ENCODE measurements at regions not wholly inside any gene's neighbourhood (a gene's known extent, or its start where the extent isn't known, plus 50 kb on each side); places are given as distances from the start of the nearest gene placed in this dataset.

- Histone ChIP-seq H3K9me2 (replicated peaks; ENCODE audit: low read length) (no peaks in the 10 kb centered on the region), H3K9ac (ENCODE audit: low read length) (no peak overlapping the region), H3K4me3 (ENCODE audit: low read length) (no peak overlapping the region), H3K36me3 (ENCODE audit: low read depth, low read length) (no peaks in the 10 kb centered on the region), H3K79me2 (ENCODE audit: low read length) (no peaks in the 10 kb centered on the region), H3K9me3 (ENCODE audit: low read length) (0 out of 2 replicates have a peak, but pooled peaks cover under 1% of the 10 kb centered on the region), H3K4me2 (ENCODE audit: low read length) (no peak overlapping the region), H3K27me3 (ENCODE audit: low read length) (peaks cover 97% of the 10 kb centered on the region), H3F3A (ENCODE audit: low read length, unreplicated experiment) (no peaks in the 10 kb centered on the region), H3K4me1 (ENCODE audit: insufficient read depth, low read length) (no peaks in the 10 kb centered on the region), H4K20me1 (ENCODE audit: low read length) (peaks cover 5% of the 10 kb centered on the region; the same call in 1 of the 2 replicates), H3K27ac (ENCODE audit: low read length) (no peak overlapping the region), H2AFZ (ENCODE audit: low read length) (no peak overlapping the region)
- TF ChIP-seq, protein P1, sequence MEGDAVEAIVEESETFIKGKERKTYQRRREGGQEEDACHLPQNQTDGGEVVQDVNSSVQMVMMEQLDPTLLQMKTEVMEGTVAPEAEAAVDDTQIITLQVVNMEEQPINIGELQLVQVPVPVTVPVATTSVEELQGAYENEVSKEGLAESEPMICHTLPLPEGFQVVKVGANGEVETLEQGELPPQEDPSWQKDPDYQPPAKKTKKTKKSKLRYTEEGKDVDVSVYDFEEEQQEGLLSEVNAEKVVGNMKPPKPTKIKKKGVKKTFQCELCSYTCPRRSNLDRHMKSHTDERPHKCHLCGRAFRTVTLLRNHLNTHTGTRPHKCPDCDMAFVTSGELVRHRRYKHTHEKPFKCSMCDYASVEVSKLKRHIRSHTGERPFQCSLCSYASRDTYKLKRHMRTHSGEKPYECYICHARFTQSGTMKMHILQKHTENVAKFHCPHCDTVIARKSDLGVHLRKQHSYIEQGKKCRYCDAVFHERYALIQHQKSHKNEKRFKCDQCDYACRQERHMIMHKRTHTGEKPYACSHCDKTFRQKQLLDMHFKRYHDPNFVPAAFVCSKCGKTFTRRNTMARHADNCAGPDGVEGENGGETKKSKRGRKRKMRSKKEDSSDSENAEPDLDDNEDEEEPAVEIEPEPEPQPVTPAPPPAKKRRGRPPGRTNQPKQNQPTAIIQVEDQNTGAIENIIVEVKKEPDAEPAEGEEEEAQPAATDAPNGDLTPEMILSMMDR (conservative IDR thresholded peaks at IDR 0.05; ENCODE audit: low read depth, low read length) = no peak
- peak; percentile 42; the same call in 1 of the 2 replicates for TF ChIP-seq EZH2phosphoT487 (IDR thresholded peaks at IDR 0.05; ENCODE audit: borderline replicate concordance, low read length)
- POLR2A ChIA-PET (ENCODE audit: unreplicated experiment) = no interaction called here
- intact Hi-C loops (cut with micrococcal nuclease) = no loop called here
- ATAC-seq = no peak
- DNase-seq = no peak
- CTCF ChIA-PET = no interaction called here
- BruUV-seq (replicated peaks) = no TSS peak
Observed at GRCh38 chr1:2948001-2948750, 73.1 kb upstream of the ACTRT2 start.

DNA sequence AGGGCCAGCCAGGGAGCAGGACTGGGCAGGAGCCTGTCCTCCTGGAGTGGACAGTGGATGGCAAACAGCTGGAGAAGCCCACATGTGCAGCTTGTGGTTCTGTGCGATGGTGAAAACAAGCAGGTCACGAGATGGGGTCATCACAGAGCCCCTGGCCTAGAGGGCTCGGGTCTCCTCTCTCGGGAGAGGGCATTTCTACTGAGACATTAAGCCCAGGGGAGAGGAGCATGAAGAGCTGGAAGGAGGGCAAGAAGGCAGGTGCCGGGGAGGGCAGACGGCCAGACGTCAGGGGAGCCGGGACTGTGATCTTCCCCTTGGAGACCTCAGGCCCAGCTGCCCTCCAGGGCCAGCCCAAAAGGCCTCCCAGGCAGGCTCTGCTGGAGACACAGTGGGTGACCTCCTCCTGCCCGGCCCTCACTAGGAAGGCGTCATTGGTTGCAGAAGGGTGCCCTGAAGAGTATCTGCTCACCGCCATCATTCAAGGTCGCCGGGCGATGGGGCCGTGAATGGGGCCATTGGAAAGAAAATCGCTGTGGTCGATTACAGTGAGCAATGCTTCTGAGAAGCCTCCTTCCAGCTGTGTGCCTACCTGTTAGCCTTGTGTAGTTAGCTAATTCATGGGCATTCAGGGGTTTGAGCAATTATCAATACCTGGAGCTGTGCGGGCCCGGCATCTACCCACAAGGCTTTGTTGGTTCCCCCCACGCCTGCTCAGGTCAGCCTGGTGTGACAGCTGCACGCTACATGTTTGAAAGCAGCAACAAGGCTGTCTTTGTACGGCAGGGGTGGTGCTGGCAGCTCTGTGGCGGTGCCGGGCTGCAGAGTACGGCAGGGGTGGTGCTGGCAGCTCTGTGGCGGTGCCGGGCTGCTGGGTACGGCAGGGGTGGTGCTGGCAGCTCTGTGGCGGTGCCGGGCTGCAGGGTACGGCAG, 72.3 kb upstream of the ACTRT2 start:
- Histone ChIP-seq H3K27me3 (ENCODE audit: low read length) (peaks cover 97% of the 10 kb centered on the region), H3K4me1 (ENCODE audit: insufficient read depth, low read length) (no peaks in the 10 kb centered on the region), H3K9ac (ENCODE audit: low read length) (no peak overlapping the region), H2AFZ (ENCODE audit: low read length) (no peak overlapping the region), H3K27ac (ENCODE audit: low read length) (no peak overlapping the region), H4K20me1 (ENCODE audit: low read length) (peaks cover 5% of the 10 kb centered on the region; the same call in 1 of the 2 replicates), H3K79me2 (ENCODE audit: low read length) (no peaks in the 10 kb centered on the region), H3K9me2 (replicated peaks; ENCODE audit: low read length) (no peaks in the 10 kb centered on the region), H3F3A (ENCODE audit: low read length, unreplicated experiment) (no peaks in the 10 kb centered on the region), H3K4me3 (ENCODE audit: low read length) (no peak overlapping the region), H3K36me3 (ENCODE audit: low read depth, low read length) (no peaks in the 10 kb centered on the region), H3K4me2 (ENCODE audit: low read length) (no peak overlapping the region), H3K9me3 (ENCODE audit: low read length) (0 out of 2 replicates have a peak, but pooled peaks cover 3% of the 10 kb centered on the region)
- no peak for ATAC-seq
- intact Hi-C loops (cut with micrococcal nuclease) = no loop called here
- POLR2A ChIA-PET (ENCODE audit: unreplicated experiment) = no interaction called here
- no peak for DNase-seq
- CTCF ChIA-PET = no interaction called here
- no TSS peak for BruUV-seq (replicated peaks)
- TF ChIP-seq EZH2phosphoT487 (IDR thresholded peaks at IDR 0.05; ENCODE audit: borderline replicate concordance, low read length) = no peak
- no peak for TF ChIP-seq EZH2 (IDR thresholded peaks at IDR 0.05; ENCODE audit: low read length, unreplicated experiment)
- TF ChIP-seq, protein P1 (conservative IDR thresholded peaks at IDR 0.05; ENCODE audit: low read depth, low read length) = no peak

All from PC-3 (cell line).